ENCODE measurements at regions not wholly inside any gene's neighbourhood (a gene's known extent, or its start where the extent isn't known, plus 50 kb on each side); places are given as distances from the start of the nearest gene placed in this dataset.

- TF ChIP-seq CTCF (IDR thresholded peaks at IDR 0.05) (no peak), EP300 (IDR thresholded peaks at IDR 0.05) (no peak)
Observed at GRCh38 chr17:62159994-62160393, 94.9 kb upstream of the MED13 start.
